ENCODE measurements at regions not wholly inside any gene's neighbourhood (a gene's known extent, or its start where the extent isn't known, plus 50 kb on each side); places are given as distances from the start of the nearest gene placed in this dataset.

- TF ChIP-seq, protein P1, sequence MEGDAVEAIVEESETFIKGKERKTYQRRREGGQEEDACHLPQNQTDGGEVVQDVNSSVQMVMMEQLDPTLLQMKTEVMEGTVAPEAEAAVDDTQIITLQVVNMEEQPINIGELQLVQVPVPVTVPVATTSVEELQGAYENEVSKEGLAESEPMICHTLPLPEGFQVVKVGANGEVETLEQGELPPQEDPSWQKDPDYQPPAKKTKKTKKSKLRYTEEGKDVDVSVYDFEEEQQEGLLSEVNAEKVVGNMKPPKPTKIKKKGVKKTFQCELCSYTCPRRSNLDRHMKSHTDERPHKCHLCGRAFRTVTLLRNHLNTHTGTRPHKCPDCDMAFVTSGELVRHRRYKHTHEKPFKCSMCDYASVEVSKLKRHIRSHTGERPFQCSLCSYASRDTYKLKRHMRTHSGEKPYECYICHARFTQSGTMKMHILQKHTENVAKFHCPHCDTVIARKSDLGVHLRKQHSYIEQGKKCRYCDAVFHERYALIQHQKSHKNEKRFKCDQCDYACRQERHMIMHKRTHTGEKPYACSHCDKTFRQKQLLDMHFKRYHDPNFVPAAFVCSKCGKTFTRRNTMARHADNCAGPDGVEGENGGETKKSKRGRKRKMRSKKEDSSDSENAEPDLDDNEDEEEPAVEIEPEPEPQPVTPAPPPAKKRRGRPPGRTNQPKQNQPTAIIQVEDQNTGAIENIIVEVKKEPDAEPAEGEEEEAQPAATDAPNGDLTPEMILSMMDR (IDR thresholded peaks at IDR 0.05), result no peak
Observed at GRCh38 chr9:135330685-135331590, 148.6 kb upstream of the PPP1R26 start.

GRCh38 chr9:135332516-135332915 lies 147.1 kb upstream of the PPP1R26 start:
- TF ChIP-seq, protein P1 (IDR thresholded peaks at IDR 0.05), result no peak

DNA sequence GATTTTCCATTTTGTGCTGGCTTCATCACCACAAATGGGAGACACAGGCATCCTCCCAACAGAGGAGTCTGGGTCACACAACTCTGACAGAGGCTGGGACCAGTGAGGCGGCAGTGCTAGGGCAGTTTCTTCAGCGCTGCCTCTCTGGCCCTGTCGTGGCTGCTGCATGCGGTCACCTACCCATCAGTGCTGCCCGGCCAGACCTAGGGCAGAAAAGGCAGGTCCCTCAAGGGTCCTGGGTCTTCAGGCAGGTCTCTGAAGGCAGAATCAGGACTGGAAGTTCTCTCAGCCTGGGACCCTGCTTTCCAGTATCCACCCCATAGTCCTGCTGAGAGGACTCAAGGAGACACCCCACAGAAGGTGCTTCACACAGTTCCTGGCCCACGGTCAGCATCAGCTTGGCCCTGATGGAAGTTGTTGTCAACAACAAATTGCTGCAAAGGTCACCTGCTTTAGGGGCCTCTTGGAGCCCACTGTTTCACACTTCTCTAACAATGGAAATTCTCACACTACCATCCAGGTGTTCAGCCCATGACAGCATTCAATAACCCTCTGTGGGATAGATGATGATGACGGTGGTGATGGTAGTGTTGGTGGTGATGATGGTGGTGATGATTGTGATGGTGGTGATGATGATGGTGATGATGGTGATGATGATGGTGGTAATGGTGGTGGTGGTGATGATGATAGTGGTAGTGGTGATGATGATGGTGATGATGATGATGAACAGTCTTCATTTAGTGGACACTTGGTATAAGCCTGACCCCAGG lies 146.4 kb upstream of the PPP1R26 start:
- TF ChIP-seq, protein P1 (IDR thresholded peaks at IDR 0.05), result no peak

GRCh38 chr9:135334953-135335460 lies 144.6 kb upstream of the PPP1R26 start:
- TF ChIP-seq, protein P1 (IDR thresholded peaks at IDR 0.05), result no peak

DNA sequence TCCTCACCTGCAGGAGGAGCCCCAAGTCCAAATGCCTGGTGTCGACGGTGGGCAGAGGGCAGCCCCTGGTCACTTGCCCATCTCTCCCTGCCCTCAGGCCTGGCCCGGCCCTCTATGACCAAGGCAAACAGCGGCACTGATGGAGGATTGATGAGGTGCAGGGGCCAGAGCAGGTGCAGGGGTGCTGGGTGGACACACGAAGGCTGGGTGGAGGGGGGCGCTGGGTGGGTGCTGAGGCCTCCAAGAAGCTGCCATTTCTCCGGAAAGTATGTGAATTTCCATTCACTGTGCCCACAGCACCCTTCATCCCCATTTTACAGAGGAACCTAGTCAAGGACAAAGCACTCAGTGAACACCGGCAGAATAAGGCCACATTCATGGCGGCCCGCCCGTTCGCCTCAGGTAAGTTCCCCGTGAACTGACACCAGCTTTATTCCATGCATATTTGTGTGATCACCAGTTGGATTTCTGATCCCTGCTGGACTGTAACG lies 143.8 kb upstream of the PPP1R26 start:
- TF ChIP-seq, protein P1 (IDR thresholded peaks at IDR 0.05), result no peak

DNA sequence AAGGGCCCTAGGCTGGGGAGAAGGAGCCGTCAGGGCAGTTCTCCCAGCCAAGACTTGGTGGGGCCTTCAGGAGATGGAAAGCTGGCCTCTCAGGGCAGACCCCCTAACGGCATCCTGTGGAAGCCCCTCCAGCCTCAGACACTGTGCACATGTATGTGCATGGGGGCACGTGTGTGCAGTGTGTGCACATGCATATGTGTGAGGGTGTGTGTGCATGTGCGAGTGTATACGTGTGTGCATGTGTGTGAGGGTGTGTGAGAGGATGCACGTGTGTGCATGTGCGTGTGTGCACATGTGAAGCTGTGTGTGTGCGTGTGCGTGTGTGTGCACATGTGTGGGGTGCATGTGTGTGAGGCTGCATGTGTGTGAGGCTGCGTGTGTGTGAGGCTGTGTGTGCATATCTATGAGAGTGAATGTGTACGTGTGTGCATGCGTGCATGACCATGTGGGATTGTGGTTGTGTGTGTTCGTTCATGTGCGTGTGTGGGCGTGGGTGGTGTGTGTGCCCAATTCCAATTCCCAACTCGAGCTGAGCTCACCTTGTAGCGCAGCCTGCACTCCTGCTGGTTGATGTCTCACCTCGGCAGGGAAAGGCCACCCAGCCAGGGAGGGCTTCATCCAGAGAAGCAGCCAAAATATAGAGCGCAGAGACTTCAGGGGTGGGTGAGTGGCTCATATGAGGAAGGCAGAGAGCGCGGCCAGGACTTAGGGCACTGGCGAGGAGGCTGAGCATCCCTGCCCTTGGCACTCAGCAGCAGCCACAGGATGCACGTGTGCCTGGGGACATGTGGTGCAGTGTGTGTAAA lies 142.7 kb upstream of the PPP1R26 start:
- TF ChIP-seq, protein P1 (IDR thresholded peaks at IDR 0.05), result no peak

GRCh38 chr9:135338546-135338945 lies 141.0 kb upstream of the PPP1R26 start:
- TF ChIP-seq, protein P1 (IDR thresholded peaks at IDR 0.05), result no peak

Data from LNCAP (cell line).